Liver (tissue), 8 donors: ENCODE measurements at regions not wholly inside any gene's neighbourhood (a gene's known extent, or its start where the extent isn't known, plus 50 kb on each side); places are given as distances from the start of the nearest gene placed in this dataset.

Source experiments
- DNase-seq: peaks from one replicate; pipeline ENCODE4 v3.0.0-alpha.2; 2017; ENCODE audit warnings: low spot score
- H3K27ac ChIP-seq, 2 donors: one replicate each; pipeline ENCODE4 v1.7.0; 2013; ENCODE audit warnings: inconsistent platforms in 2 of 2, low read length in 2 of 2, control low read depth in 1 of 2, low read depth in 1 of 2, mild to moderate bottlenecking in 1 of 2
- H3K27me3 ChIP-seq, 4 donors: one replicate each; pipeline versions ENCODE4 v1.6.1 to v1.7.0; 2013; ENCODE audit warnings: low read length in 3 of 4, inconsistent platforms in 1 of 4, mild to moderate bottlenecking in 1 of 4, moderate library complexity in 1 of 4; ENCODE audit not compliant: control insufficient read depth in 4 of 4, insufficient read depth in 4 of 4
- H3K36me3 ChIP-seq, 4 donors: one replicate each; pipeline versions ENCODE4 v1.6.1 to v1.7.0; 2013; ENCODE audit warnings: low read length in 3 of 4, mild to moderate bottlenecking in 3 of 4, low read depth in 1 of 4, moderate library complexity in 1 of 4; ENCODE audit not compliant: control insufficient read depth in 4 of 4, insufficient read depth in 3 of 4
- H3K4me1 ChIP-seq, 4 donors: one replicate each; pipeline versions ENCODE4 v1.6.1 to v1.7.0; 2013; ENCODE audit warnings: low read length in 3 of 4, mild to moderate bottlenecking in 3 of 4, moderate library complexity in 1 of 4; ENCODE audit not compliant: control insufficient read depth in 4 of 4, insufficient read depth in 4 of 4
- H3K4me3 ChIP-seq, 3 donors: one replicate each; pipeline versions ENCODE4 v1.6.1 to v1.7.0; 2013; ENCODE audit warnings: low read length in 3 of 3, control low read depth in 1 of 3, low read depth in 1 of 3, mild to moderate bottlenecking in 1 of 3
- H3K9ac ChIP-seq, 2 donors: one replicate each; pipeline ENCODE4 v1.7.0; 2013; ENCODE audit warnings: low read length in 2 of 2, mild to moderate bottlenecking in 2 of 2, moderate library complexity in 2 of 2, control low read depth in 1 of 2, low read depth in 1 of 2
- H3K9me3 ChIP-seq, 4 donors: one replicate each; pipeline versions ENCODE4 v1.6.1 to v1.7.0; 2013; ENCODE audit warnings: low read length in 3 of 4; ENCODE audit not compliant: control insufficient read depth in 4 of 4
- ATF3 ChIP-seq: IDR thresholded peaks from 2 replicates; pipeline ENCODE4 v1.6.1; 2016; ENCODE audit warnings: antibody characterized with exemption
- CTCF ChIP-seq: fragments of 150-350 bp; IDR thresholded peaks from 2 replicates; pipeline ENCODE4 v1.5.1; 2017; ENCODE audit warnings: improper control_type of control experiment, low read depth, low read length; ENCODE audit not compliant: missing input control
- EGR1 ChIP-seq, 2 donors: IDR thresholded peaks; 2 replicates each; pipeline ENCODE4 v1.6.1; 2016 to 2018; ENCODE audit warnings: antibody characterized with exemption in 2 of 2, low read depth in 2 of 2
- FOXA1 ChIP-seq: IDR thresholded peaks from 2 replicates; pipeline ENCODE4 v1.6.1; 2016; ENCODE audit warnings: antibody characterized with exemption
- FOXA2 ChIP-seq: IDR thresholded peaks from 2 replicates; pipeline ENCODE4 v1.6.1; 2016; ENCODE audit warnings: antibody characterized with exemption
- HNF4A ChIP-seq, 2 donors: conservative IDR thresholded peaks; 2 replicates each; pipeline ENCODE4 v1.6.1; 2016; ENCODE audit warnings: antibody characterized with exemption in 2 of 2, mild to moderate bottlenecking in 2 of 2
- HNF4G ChIP-seq: IDR thresholded peaks from 2 replicates; pipeline ENCODE4 v1.6.1; 2016; ENCODE audit warnings: antibody characterized with exemption
- MAX ChIP-seq: IDR thresholded peaks from 2 replicates; pipeline ENCODE4 v1.6.1; 2016; ENCODE audit warnings: antibody characterized with exemption
- NR2F2 ChIP-seq: IDR thresholded peaks from 2 replicates; pipeline ENCODE4 v1.6.1; 2016; ENCODE audit warnings: antibody characterized with exemption
- RAD21 ChIP-seq, 2 donors: IDR thresholded peaks; 2 replicates each; pipeline ENCODE4 v1.6.1; 2016; ENCODE audit warnings: antibody characterized with exemption in 2 of 2, mild to moderate bottlenecking in 2 of 2
- REST ChIP-seq: IDR thresholded peaks from 2 replicates; pipeline ENCODE4 v1.6.1; 2016; ENCODE audit warnings: antibody characterized with exemption, mild to moderate bottlenecking
- RXRA ChIP-seq, 2 donors: IDR thresholded peaks; 2 replicates each; pipeline ENCODE4 v1.6.1; 2017 to 2018; ENCODE audit warnings: antibody characterized with exemption in 2 of 2, mild to moderate bottlenecking in 1 of 2
- SP1 ChIP-seq: IDR thresholded peaks from 2 replicates; pipeline ENCODE4 v1.6.1; 2018; ENCODE audit warnings: antibody characterized with exemption, mild to moderate bottlenecking
- TAF1 ChIP-seq: conservative IDR thresholded peaks from 2 replicates; pipeline ENCODE4 v1.6.1; 2016; ENCODE audit warnings: antibody characterized with exemption, mild to moderate bottlenecking
- ZBTB33 ChIP-seq: IDR thresholded peaks from 2 replicates; pipeline ENCODE4 v1.6.1; 2016; ENCODE audit warnings: antibody characterized with exemption
- WGBS: extraction: QIAGEN DNeasy Blood & Tissue Kit; methylation state at CpG from one replicate; pipeline ENCODE4 v1.1.7; 2013; 5-methylcytosine and 5-hydroxymethylcytosine counted together
- donor health status: healthy.
- donor health status: healthy.
- donor health status: healthy.
- donor health status: healthy.
- donor health status: healthy.

GRCh38 chr10:111999205-111999914 is 184.2 kb downstream of the GPAM start:
- Histone ChIP-seq H3K9ac (no peak overlapping the region), H3K27me3 (no peaks in the 10 kb centered on the region), H3K9me3 (peaks cover 0 to 9% (median under 1%) of the 10 kb centered on the region in 4 donors), H3K4me1 (no peaks in the 10 kb centered on the region), H3K4me3 (no peak overlapping the region), H3K27ac (no peak overlapping the region), H3K36me3 (no peaks in the 10 kb centered on the region)
- 82% methylated on average over 4 of the region's 4 CpGs for whole genome bisulfite sequencing
- DNase-seq, result no peak
- TF ChIP-seq RAD21 (IDR thresholded peaks at IDR 0.05) (no peak), FOXA1 (no peak), ATF3 (no peak), SP1 (no peak), MAX (no peak), RXRA (IDR thresholded peaks at IDR 0.05) (no peak), ZBTB33 (no peak), EGR1 (IDR thresholded peaks at IDR 0.05; ENCODE audit: low read depth in 2 of 2) (no peak), NR2F2 (no peak), CTCF (no peak), HNF4A (conservative IDR thresholded peaks at IDR 0.05) (no peak), FOXA2 (no peak), HNF4G (no peak), REST (no peak)

- H3K27ac ChIP-seq, result no peak overlapping the region
- peaks cover 0 to 6% (median 0%) of the 10 kb centered on the region in 4 donors for H3K9me3 ChIP-seq
- H3K4me3 ChIP-seq, result no peak overlapping the region
- no peaks in the 10 kb centered on the region for H3K27me3 ChIP-seq
- no peaks in the 10 kb centered on the region for H3K36me3 ChIP-seq
- H3K9ac ChIP-seq, result no peak overlapping the region
- H3K4me1 ChIP-seq, result no peaks in the 10 kb centered on the region
- 69% methylated on average over 3 of the region's 3 CpGs for WGBS
- no peak for DNase-seq
- TF ChIP-seq TAF1 (no peak), ATF3 (no peak), ZBTB33 (no peak), CTCF (no peak), SP1 (no peak), HNF4A (conservative IDR thresholded peaks at IDR 0.05) (no peak), RXRA (IDR thresholded peaks at IDR 0.05) (no peak)
Observed at GRCh38 chr10:111999915-112000302, 183.7 kb downstream of the GPAM start.
